Endothelial cell of umbilical vein (primary cell): ENCODE measurements at regions not wholly inside any gene's neighbourhood (a gene's known extent, or its start where the extent isn't known, plus 50 kb on each side); places are given as distances from the start of the nearest gene placed in this dataset.

Source experiments
- BruUV-seq: library from RNA; stranded (reverse); fragments of 400-500 nt; replicated peaks from 2 replicates; lab custom pipeline; 2021; lab: Mats Ljungman, UMichigan
- CTCF ChIA-PET: fragments of 300-600, 350-600 bp; sonication (Branson Sonifier 250); formaldehyde crosslinking; loops from one replicate; lab custom pipeline; 2021; ENCODE audit warnings: antibody characterized with exemption, inconsistent platforms; lab: Charles Lee
- POLR2A ChIA-PET: fragments of 300-600, 350-600 bp; sonication (Branson Sonifier 250); formaldehyde crosslinking; loops from one replicate; lab custom pipeline; 2021; ENCODE audit warnings: antibody characterized with exemption, inconsistent platforms; lab: Charles Lee
- DNase-seq: peaks from one replicate; pipeline ENCODE4 v3.0.0-alpha.2; 2011; ENCODE audit warnings: low read depth, low spot score
- FAIRE-seq: peaks from 2 replicates; lab custom pipeline; 2011; peaks lifted over from hg19 to GRCh38; lab: Jason Lieb, UNC
- H2AFZ ChIP-seq: 2 replicates; pipeline ENCODE4 v1.6.0; 2012; ENCODE audit warnings: low read depth, low read length, control low read depth, inconsistent platforms
- H3K27ac ChIP-seq: 2 replicates; pipeline ENCODE4 v1.5.1; 2011; ENCODE audit warnings: low read depth, mild to moderate bottlenecking, control low read depth, low read length, moderate library complexity; ENCODE audit not compliant: insufficient read depth
- H3K27me3 ChIP-seq, 2 experiments: 2 replicates each; pipeline versions ENCODE4 v1.6.0 to v1.6.1; 2011; ENCODE audit warnings: low read length in 2 of 2, mixed read lengths in 1 of 2; ENCODE audit not compliant: control insufficient read depth in 2 of 2, insufficient read depth in 2 of 2
- H3K36me3 ChIP-seq, 2 experiments: 2 replicates in 1 of 2; 3 replicates in 1 of 2; pipeline ENCODE4 v1.5.1; 2011; ENCODE audit warnings: low read length in 2 of 2, mild to moderate bottlenecking in 1 of 2, moderate library complexity in 1 of 2; ENCODE audit not compliant: control insufficient read depth in 2 of 2, insufficient read depth in 2 of 2; ENCODE audit errors: extremely low read depth in 1 of 2
- H3K4me1 ChIP-seq: 3 replicates; pipeline ENCODE4 v1.5.1; 2011; ENCODE audit warnings: mild to moderate bottlenecking, low read length; ENCODE audit not compliant: control insufficient read depth, insufficient read depth; ENCODE audit errors: extremely low read depth
- H3K4me2 ChIP-seq: 2 replicates; pipeline ENCODE4 v1.6.1; 2011; ENCODE audit warnings: low read length, control low read depth, mixed read lengths; ENCODE audit not compliant: insufficient read depth
- H3K4me3 ChIP-seq, 3 experiments: fragments of 200-600 bp in 1 of 3; sonication (generic), shearing (Covaris generic) in 1 of 3; replicated peaks in 1 of 3; 2 replicates each; pipeline ENCODE4 v1.5.1; 2011 to 2016; ENCODE audit warnings: control low read depth in 3 of 3, low read length in 3 of 3, mild to moderate bottlenecking in 2 of 3, inconsistent platforms in 1 of 3, low read depth in 1 of 3, moderate library complexity in 1 of 3; ENCODE audit not compliant: insufficient read depth in 1 of 3
- H3K79me2 ChIP-seq: 2 replicates; pipeline ENCODE4 v1.6.0; 2012; ENCODE audit warnings: low read length, inconsistent platforms; ENCODE audit not compliant: control insufficient read depth, insufficient read depth
- H3K9ac ChIP-seq: replicated peaks from 2 replicates; pipeline ENCODE3; 2011; ENCODE audit warnings: low read length, control low read depth; ENCODE audit not compliant: insufficient read depth; ENCODE audit errors: extremely low read depth
- H3K9me1 ChIP-seq: replicated peaks from 3 replicates; pipeline ENCODE4 v1.6.0; 2011; ENCODE audit warnings: mild to moderate bottlenecking, low read length; ENCODE audit not compliant: control insufficient read depth, insufficient read depth; ENCODE audit errors: extremely low read depth
- H3K9me3 ChIP-seq: replicated peaks from 2 replicates; pipeline ENCODE4 v1.5.1; 2012; ENCODE audit warnings: low read length, inconsistent platforms; ENCODE audit not compliant: control insufficient read depth, insufficient read depth
- H4K20me1 ChIP-seq: replicated peaks from 2 replicates; pipeline ENCODE3; 2011; ENCODE audit warnings: mild to moderate bottlenecking, low read length; ENCODE audit not compliant: control insufficient read depth, insufficient read depth; ENCODE audit errors: extremely low read depth
- EZH2 ChIP-seq: IDR thresholded peaks from 2 replicates; pipeline ENCODE4 v1.6.1; 2012; ENCODE audit warnings: borderline replicate concordance, low read depth, mild to moderate bottlenecking, moderate library complexity, low read length, inconsistent platforms; ENCODE audit not compliant: severe bottlenecking
- FOS ChIP-seq: IDR thresholded peaks from 2 replicates; pipeline ENCODE4 v1.6.1; 2011; ENCODE audit warnings: mild to moderate bottlenecking, low read length, moderate library complexity, borderline replicate concordance; ENCODE audit not compliant: insufficient read depth
- GATA2 ChIP-seq: IDR thresholded peaks from 2 replicates; pipeline ENCODE4 v1.7.0; 2011; ENCODE audit warnings: low read depth, mild to moderate bottlenecking, moderate library complexity, mixed read lengths, low read length; ENCODE audit not compliant: insufficient read length, insufficient read depth
- MYC ChIP-seq: IDR thresholded peaks from one replicate; pipeline ENCODE4 v1.6.1; 2011; ENCODE audit warnings: mild to moderate bottlenecking, low read depth, low read length
- POLR2A ChIP-seq: IDR thresholded peaks from 2 replicates; pipeline ENCODE4 v1.6.1; 2012; ENCODE audit warnings: low read depth, mild to moderate bottlenecking, control low read depth, low read length
- POLR2AphosphoS5 ChIP-seq: IDR thresholded peaks from 2 replicates; pipeline ENCODE4 v1.6.1; 2012; ENCODE audit warnings: low read depth, mild to moderate bottlenecking, control low read depth, low read length, moderate library complexity; ENCODE audit not compliant: insufficient read depth
- dilution Hi-C: fragments of 300-500 bp; cut with MboI; formaldehyde crosslinking; loops from one replicate; pipeline ENCODE4 v1.15.0; 2019; ENCODE audit warnings: low sequenced_read_pairs; ENCODE audit not compliant: extremely low pct_ligation_motif_present
- intact Hi-C: fragments of 100-400 bp; cut with micrococcal nuclease; formaldehyde crosslinking; loops from one replicate; pipeline ENCODE4 v1.10.0; 2022
- TF ChIP-seq, protein P1 (sequence below): IDR thresholded peaks from 2 replicates; pipeline ENCODE4 v1.6.1; 2011; ENCODE audit not compliant: insufficient read depth, insufficient read length

DNA sequence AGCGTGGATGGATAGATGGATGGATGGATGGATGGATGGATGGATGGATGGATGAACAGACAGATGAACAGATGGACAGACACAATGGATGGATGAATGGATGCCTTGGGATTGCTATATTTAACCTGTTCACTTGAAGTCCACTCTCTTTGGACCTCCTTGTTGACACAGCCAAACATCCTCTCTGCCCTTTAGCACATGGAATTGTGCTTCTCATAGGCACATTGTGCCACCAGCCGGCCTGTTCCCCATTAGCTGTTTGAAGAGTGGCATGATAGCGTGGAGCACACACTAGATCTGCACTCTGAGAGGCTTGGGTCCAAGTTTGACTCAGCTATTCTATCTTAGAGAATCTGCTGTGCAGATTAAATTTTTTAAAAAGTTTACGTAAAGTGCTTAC is 56.9 kb upstream of the GSC start:
- Histone ChIP-seq H3K9me1 (no peaks in the 10 kb centered on the region), H3K4me1 (no peaks in the 10 kb centered on the region), H3K9ac (no peak overlapping the region), H3K4me2 (no peak overlapping the region), H4K20me1 (no peaks in the 10 kb centered on the region), H3K27me3 (no peaks in the 10 kb centered on the region), H3K9me3 (no peaks in the 10 kb centered on the region), H3K79me2 (no peaks in the 10 kb centered on the region), H2AFZ (no peak overlapping the region), H3K4me3 (no peak overlapping the region), H3K36me3 (no peaks in the 10 kb centered on the region), H3K27ac (no peak overlapping the region)
- POLR2A ChIA-PET: no interaction called here
- dilution Hi-C loops (no loop called here), intact Hi-C loops (no loop called here)
- BruUV-seq: no TSS peak
- TF ChIP-seq POLR2AphosphoS5: no peak
- no peak for TF ChIP-seq GATA2
- no peak for TF ChIP-seq EZH2
- TF ChIP-seq, protein P1, sequence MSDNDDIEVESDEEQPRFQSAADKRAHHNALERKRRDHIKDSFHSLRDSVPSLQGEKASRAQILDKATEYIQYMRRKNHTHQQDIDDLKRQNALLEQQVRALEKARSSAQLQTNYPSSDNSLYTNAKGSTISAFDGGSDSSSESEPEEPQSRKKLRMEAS: no peak
- FAIRE-seq (no peak), DNase-seq (no peak)
- CTCF ChIA-PET: no interaction called here

DNA sequence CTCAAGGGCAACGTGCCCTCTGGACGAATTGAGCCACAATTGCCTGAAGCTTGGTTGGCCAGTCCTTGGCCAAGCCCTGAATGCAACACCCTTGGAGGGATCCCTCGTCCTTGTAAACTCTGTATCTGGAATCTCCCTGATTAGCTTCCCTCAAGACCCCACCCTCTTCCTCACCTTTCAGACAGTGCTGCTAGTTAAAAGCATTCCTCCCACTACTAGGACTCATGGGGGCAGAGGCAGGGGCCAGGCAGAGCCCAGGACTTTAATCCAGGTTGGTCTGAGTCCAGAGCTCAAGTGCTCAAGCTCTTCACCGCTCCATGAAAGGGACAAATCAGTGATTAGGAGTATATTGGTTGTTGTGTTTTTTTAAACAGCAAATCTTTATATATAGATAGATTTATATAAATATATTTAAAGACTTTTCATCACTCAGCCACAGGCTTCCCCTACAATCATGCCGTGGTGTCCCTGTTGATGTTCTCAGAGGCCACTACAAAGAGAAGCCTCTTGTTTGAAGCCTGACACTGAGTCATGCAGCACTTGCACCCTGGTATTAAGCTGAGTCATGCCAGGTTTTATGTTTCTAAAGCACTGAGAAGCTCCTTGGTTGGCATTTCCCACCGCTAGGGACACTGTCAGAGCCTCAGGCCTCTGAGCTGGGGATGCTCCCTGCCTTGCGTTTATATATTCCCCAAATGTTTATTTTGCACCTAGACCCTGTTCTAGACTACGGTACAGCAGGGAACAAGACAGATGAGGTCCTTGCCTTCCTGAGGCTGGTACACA is 53.8 kb upstream of the GSC start:
- CTCF ChIA-PET: no interaction called here
- Histone ChIP-seq H3K79me2 (no peaks in the 10 kb centered on the region), H3K9ac (no peak overlapping the region), H3K36me3 (no peaks in the 10 kb centered on the region), H3K27ac (no peak overlapping the region), H3K4me2 (no peak overlapping the region), H3K9me3 (no peaks in the 10 kb centered on the region), H4K20me1 (no peaks in the 10 kb centered on the region), H3K27me3 (no peaks in the 10 kb centered on the region), H2AFZ (no peak overlapping the region), H3K4me1 (no peaks in the 10 kb centered on the region), H3K9me1 (no peaks in the 10 kb centered on the region), H3K4me3 (no peak overlapping the region)
- BruUV-seq: no TSS peak
- dilution Hi-C loops (no loop called here), intact Hi-C loops (no loop called here)
- DNase-seq (no peak), FAIRE-seq (no peak)
- TF ChIP-seq FOS: no peak
- TF ChIP-seq EZH2: no peak
- TF ChIP-seq, protein P1: no peak
- TF ChIP-seq MYC: no peak
- no peak for TF ChIP-seq POLR2AphosphoS5
- TF ChIP-seq POLR2A: no peak
- POLR2A ChIA-PET: no interaction called here
